Activated naive CD4-positive, alpha-beta T cell treated with anti-CD3 and anti-CD28 coated beads for 36 hours (primary cell): ENCODE measurements at regions not wholly inside any gene's neighbourhood (a gene's known extent, or its start where the extent isn't known, plus 50 kb on each side); places are given as distances from the start of the nearest gene placed in this dataset.

Experiments used
- CTCF ChIA-PET: fragments of 350-600 bp; sonication (Branson Sonifier 250); formaldehyde crosslinking; loops from one replicate; lab custom pipeline; 2021; ENCODE audit warnings: antibody characterized with exemption; lab: Charles Lee
- DNase-seq: peaks from one replicate; pipeline ENCODE4 v3.0.0-alpha.2; 2020
- H3K27ac Mint-ChIP-seq: one replicate; pipeline ENCODE4 v1.8.0; 2021; ENCODE audit warnings: mild to moderate bottlenecking, mixed read lengths
- H3K27me3 Mint-ChIP-seq: one replicate; pipeline ENCODE4 v1.8.0; 2021; ENCODE audit warnings: low read depth, mixed read lengths
- H3K36me3 Mint-ChIP-seq: one replicate; pipeline ENCODE4 v1.8.0; 2021; ENCODE audit warnings: low read depth, mixed read lengths
- H3K4me1 Mint-ChIP-seq: one replicate; pipeline ENCODE4 v1.8.0; 2021; ENCODE audit warnings: low read depth, mixed read lengths
- H3K4me3 Mint-ChIP-seq: one replicate; pipeline ENCODE4 v1.8.0; 2021; ENCODE audit warnings: mild to moderate bottlenecking, moderate library complexity, mixed read lengths
- H3K9me3 Mint-ChIP-seq: one replicate; pipeline ENCODE4 v1.8.0; 2021; ENCODE audit warnings: mixed read lengths
- intact Hi-C: fragments of 100-400 bp; cut with micrococcal nuclease; formaldehyde crosslinking; loops from one replicate; pipeline ENCODE4 v1.15.1; 2023

- Mint-ChIP-seq H3K9me3 (peaks cover 1% of the 10 kb centered on the region), H3K4me3 (no peak overlapping the region), H3K27me3 (no peaks in the 10 kb centered on the region), H3K27ac (no peak overlapping the region), H3K4me1 (no peaks in the 10 kb centered on the region), H3K36me3 (no peaks in the 10 kb centered on the region)
- intact Hi-C loops: no loop called here
- no peak for DNase-seq
- CTCF ChIA-PET: no interaction called here
Observed at GRCh38 chr3:103909395-103909794, 1457.3 kb upstream of the ALCAM start.

- Mint-ChIP-seq H3K4me3 (no peak overlapping the region), H3K36me3 (no peaks in the 10 kb centered on the region), H3K27ac (no peak overlapping the region), H3K4me1 (no peaks in the 10 kb centered on the region), H3K9me3 (no peaks in the 10 kb centered on the region), H3K27me3 (no peaks in the 10 kb centered on the region)
- intact Hi-C loops: no loop called here
- CTCF ChIA-PET: no interaction called here
- no peak for DNase-seq
Observed at GRCh38 chr3:103918336-103918735, 1448.4 kb upstream of the ALCAM start.

- H3K4me1 Mint-ChIP-seq: no peaks in the 10 kb centered on the region
- H3K4me3 Mint-ChIP-seq: no peak overlapping the region
- H3K27me3 Mint-ChIP-seq: no peaks in the 10 kb centered on the region
- H3K36me3 Mint-ChIP-seq: no peaks in the 10 kb centered on the region
- CTCF ChIA-PET: no interaction called here
- no peak overlapping the region for H3K27ac Mint-ChIP-seq
- H3K9me3 Mint-ChIP-seq: no peaks in the 10 kb centered on the region
- intact Hi-C loops: no loop called here
- DNase-seq: no peak
Observed at GRCh38 chr3:103919327-103919726, 1447.4 kb upstream of the ALCAM start.

DNA sequence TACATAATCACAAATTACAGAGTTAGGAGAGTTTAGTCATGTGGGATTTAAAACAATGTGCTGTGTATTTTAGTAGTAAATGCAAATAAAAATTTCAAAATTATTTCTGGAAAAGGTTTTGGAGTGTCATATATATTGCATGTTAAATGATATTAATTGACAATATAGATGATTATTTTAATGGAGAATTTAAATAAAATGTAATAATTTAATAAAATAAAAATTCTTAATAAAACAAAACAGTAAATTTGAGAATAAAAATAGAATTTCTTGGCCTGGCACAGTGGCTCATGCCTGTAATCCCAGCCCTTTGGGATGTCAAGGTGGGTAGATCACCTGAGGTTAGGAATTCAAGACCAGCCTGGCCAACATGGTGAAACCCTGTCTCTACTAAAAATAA, 1442.8 kb upstream of the ALCAM start:
- CTCF ChIA-PET: no interaction called here
- Mint-ChIP-seq H3K27ac (no peak overlapping the region), H3K27me3 (no peaks in the 10 kb centered on the region), H3K4me3 (no peak overlapping the region), H3K36me3 (no peaks in the 10 kb centered on the region), H3K9me3 (no peaks in the 10 kb centered on the region), H3K4me1 (no peaks in the 10 kb centered on the region)
- DNase-seq: no peak
- intact Hi-C loops: no loop called here

DNA sequence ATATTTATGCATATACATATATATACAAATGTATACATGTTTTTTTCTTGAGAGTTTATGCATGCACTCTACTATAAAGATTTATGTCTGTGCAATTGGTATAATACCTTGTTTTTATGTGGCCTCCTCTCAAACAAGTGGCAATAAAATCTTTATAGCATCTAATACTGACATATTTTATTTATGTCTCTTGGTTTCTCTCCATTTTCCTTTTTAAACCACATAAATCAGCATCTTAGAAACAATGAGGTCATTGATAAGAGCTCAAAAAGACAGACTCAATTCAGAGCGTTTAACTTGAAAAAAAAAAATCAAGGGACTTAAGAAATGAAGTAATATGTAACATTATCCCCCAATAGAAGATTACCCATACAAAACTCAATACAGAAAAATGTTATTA, 1442.2 kb upstream of the ALCAM start:
- no peak for DNase-seq
- Mint-ChIP-seq H3K4me3 (no peak overlapping the region), H3K9me3 (no peaks in the 10 kb centered on the region), H3K27me3 (no peaks in the 10 kb centered on the region), H3K27ac (no peak overlapping the region), H3K4me1 (no peaks in the 10 kb centered on the region), H3K36me3 (no peaks in the 10 kb centered on the region)
- CTCF ChIA-PET: no interaction called here
- intact Hi-C loops: no loop called here

GRCh38 chr3:103926936-103927335, 1439.8 kb upstream of the ALCAM start:
- Mint-ChIP-seq H3K27me3 (no peaks in the 10 kb centered on the region), H3K27ac (no peak overlapping the region), H3K4me3 (no peak overlapping the region), H3K9me3 (peaks cover 6% of the 10 kb centered on the region), H3K4me1 (no peaks in the 10 kb centered on the region), H3K36me3 (no peaks in the 10 kb centered on the region)
- intact Hi-C loops: no loop called here
- CTCF ChIA-PET: no interaction called here
- no peak for DNase-seq

GRCh38 chr3:103927896-103928295, 1438.8 kb upstream of the ALCAM start:
- Mint-ChIP-seq H3K4me3 (no peak overlapping the region), H3K4me1 (no peaks in the 10 kb centered on the region), H3K9me3 (peaks cover 12% of the 10 kb centered on the region), H3K27ac (no peak overlapping the region), H3K27me3 (no peaks in the 10 kb centered on the region), H3K36me3 (no peaks in the 10 kb centered on the region)
- DNase-seq: no peak
- CTCF ChIA-PET: no interaction called here
- intact Hi-C loops: no loop called here

- no peaks in the 10 kb centered on the region for H3K27me3 Mint-ChIP-seq
- intact Hi-C loops: no loop called here
- peaks cover 8% of the 10 kb centered on the region for H3K9me3 Mint-ChIP-seq
- DNase-seq: no peak
- no peak overlapping the region for H3K27ac Mint-ChIP-seq
- CTCF ChIA-PET: no interaction called here
- H3K4me1 Mint-ChIP-seq: no peaks in the 10 kb centered on the region
- no peak overlapping the region for H3K4me3 Mint-ChIP-seq
- H3K36me3 Mint-ChIP-seq: no peaks in the 10 kb centered on the region
Observed at GRCh38 chr3:103937094-103937493, 1429.6 kb upstream of the ALCAM start.

DNA sequence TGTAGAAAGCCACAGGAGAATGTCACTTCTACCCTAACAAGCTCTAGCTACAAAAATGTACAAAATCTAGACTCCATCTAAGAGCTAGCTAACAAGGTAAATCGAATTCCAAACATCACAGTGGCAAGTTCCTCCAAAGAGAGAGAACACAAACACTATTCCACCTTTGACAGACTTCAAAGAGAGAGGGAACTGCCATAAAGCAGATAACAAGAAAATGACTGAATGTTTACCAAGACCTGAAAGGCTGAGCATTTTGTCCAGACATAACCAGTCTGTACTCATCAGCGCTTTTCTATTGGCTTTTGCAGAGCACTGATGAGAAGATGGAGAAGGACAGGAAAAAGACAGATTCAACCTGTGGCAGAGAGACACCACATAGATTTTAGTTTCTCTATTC, 1419.6 kb upstream of the ALCAM start:
- no peak for DNase-seq
- Mint-ChIP-seq H3K27me3 (no peaks in the 10 kb centered on the region), H3K36me3 (no peaks in the 10 kb centered on the region), H3K4me1 (no peaks in the 10 kb centered on the region), H3K9me3 (no peaks in the 10 kb centered on the region), H3K27ac (no peak overlapping the region), H3K4me3 (no peak overlapping the region)
- CTCF ChIA-PET: no interaction called here
- intact Hi-C loops: no loop called here

GRCh38 chr3:103949693-103950092, 1417.0 kb upstream of the ALCAM start:
- intact Hi-C loops: no loop called here
- Mint-ChIP-seq H3K4me3 (no peak overlapping the region), H3K9me3 (no peaks in the 10 kb centered on the region), H3K27me3 (no peaks in the 10 kb centered on the region), H3K36me3 (no peaks in the 10 kb centered on the region), H3K4me1 (no peaks in the 10 kb centered on the region), H3K27ac (no peak overlapping the region)
- CTCF ChIA-PET: no interaction called here
- no peak for DNase-seq

DNA sequence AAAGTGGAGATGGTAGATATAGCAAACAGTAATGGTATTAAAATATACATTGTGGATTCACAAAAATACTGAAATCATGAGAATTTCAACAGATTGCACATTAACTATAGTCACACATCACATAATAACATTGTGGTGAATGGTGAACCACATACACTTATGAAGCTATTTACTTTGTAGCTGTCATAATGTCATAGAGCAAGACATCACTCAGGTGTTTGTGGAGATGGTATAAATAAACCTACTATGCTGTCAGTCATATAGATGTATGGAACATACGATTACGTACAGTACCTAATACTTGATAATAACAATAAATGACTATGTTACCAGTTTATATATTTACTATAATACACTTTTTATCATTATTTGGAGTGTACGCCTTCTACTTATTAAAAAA, 1416.0 kb upstream of the ALCAM start:
- no peak for DNase-seq
- CTCF ChIA-PET: no interaction called here
- Mint-ChIP-seq H3K4me1 (no peaks in the 10 kb centered on the region), H3K36me3 (no peaks in the 10 kb centered on the region), H3K9me3 (no peaks in the 10 kb centered on the region), H3K27ac (no peak overlapping the region), H3K27me3 (no peaks in the 10 kb centered on the region), H3K4me3 (no peak overlapping the region)
- intact Hi-C loops: no loop called here

DNA sequence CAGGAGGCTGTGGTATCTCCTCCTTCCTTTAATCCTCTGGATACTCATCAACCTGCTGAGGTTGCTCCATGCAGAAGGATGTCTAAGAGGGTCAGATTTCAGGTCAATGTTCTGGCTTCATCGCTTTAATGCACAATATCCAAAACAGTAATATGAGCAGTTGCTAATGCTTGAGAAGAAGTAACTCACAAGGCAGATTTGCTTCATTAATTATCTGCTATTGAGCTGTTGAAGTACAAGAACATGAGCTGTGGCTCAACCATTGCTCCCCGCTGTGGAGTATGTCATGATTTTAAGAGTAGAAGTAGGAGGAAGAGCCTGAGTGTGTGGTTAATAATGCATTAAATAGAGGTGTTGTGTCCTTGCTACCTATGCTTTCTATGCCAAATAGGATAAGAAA, 1412.9 kb upstream of the ALCAM start:
- intact Hi-C loops: no loop called here
- H3K27ac Mint-ChIP-seq: no peak overlapping the region
- no peaks in the 10 kb centered on the region for H3K9me3 Mint-ChIP-seq
- no peaks in the 10 kb centered on the region for H3K4me1 Mint-ChIP-seq
- H3K27me3 Mint-ChIP-seq: no peaks in the 10 kb centered on the region
- H3K4me3 Mint-ChIP-seq: no peak overlapping the region
- CTCF ChIA-PET: no interaction called here
- no peaks in the 10 kb centered on the region for H3K36me3 Mint-ChIP-seq
- no peak for DNase-seq

GRCh38 chr3:103960819-103961218, 1405.9 kb upstream of the ALCAM start:
- CTCF ChIA-PET: no interaction called here
- DNase-seq: no peak
- intact Hi-C loops: no loop called here
- Mint-ChIP-seq H3K4me1 (no peaks in the 10 kb centered on the region), H3K36me3 (no peaks in the 10 kb centered on the region), H3K27ac (no peak overlapping the region), H3K27me3 (no peaks in the 10 kb centered on the region), H3K4me3 (no peak overlapping the region), H3K9me3 (peaks cover 3% of the 10 kb centered on the region)

DNA sequence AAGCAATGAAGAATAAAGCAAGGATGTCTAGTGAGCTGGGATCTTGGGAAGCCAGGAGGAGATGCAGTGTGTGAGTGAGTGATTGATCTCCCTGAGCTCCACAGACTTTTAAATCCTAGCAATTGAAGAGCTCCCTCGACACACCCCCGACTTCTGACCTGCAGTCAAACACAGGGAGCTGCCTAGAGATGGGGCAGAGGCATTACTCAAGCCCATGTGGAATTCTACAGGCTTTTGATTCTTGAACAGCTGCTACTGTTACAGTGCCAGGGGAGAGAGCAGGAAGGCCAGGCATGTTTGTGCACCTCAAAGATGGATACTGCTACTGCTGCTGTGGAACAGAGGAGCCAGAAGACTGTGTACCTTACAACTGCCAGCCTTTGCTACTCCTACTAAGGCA, 1403.1 kb upstream of the ALCAM start:
- Mint-ChIP-seq H3K4me1 (no peaks in the 10 kb centered on the region), H3K27ac (no peak overlapping the region), H3K9me3 (peaks cover 3% of the 10 kb centered on the region), H3K4me3 (no peak overlapping the region), H3K27me3 (no peaks in the 10 kb centered on the region), H3K36me3 (no peaks in the 10 kb centered on the region)
- intact Hi-C loops: no loop called here
- DNase-seq: no peak
- CTCF ChIA-PET: no interaction called here
